BE2C (cell line): ENCODE measurements at regions not wholly inside any gene's neighbourhood (a gene's known extent, or its start where the extent isn't known, plus 50 kb on each side); places are given as distances from the start of the nearest gene placed in this dataset.

Experiments
- DNase-seq: peaks from one replicate; pipeline ENCODE4 v3.0.0-alpha.2; 2020
- H3K27me3 ChIP-seq: fragments of 250-450 bp; sonication (Bioruptor Pico); 2 replicates; pipeline ENCODE4 v1.5.1; 2020; ENCODE audit warnings: mild to moderate bottlenecking
- H3K36me3 ChIP-seq: fragments of 250-450 bp; sonication (Bioruptor Pico); 2 replicates; pipeline ENCODE4 v1.5.1; 2020; ENCODE audit warnings: mild to moderate bottlenecking
- H3K4me1 ChIP-seq: fragments of 250-450 bp; sonication (Bioruptor Pico); 2 replicates; pipeline ENCODE4 v1.5.1; 2020
- H3K4me3 ChIP-seq: 2 replicates; pipeline ENCODE4 v1.5.1; 2011; ENCODE audit warnings: low read depth, low read length
- H3K9me3 ChIP-seq: fragments of 250-450 bp; sonication (Bioruptor Pico); 2 replicates; pipeline ENCODE4 v1.5.1; 2020
- TF ChIP-seq, protein P1 (sequence below): IDR thresholded peaks from 2 replicates; pipeline ENCODE4 v1.5.1; 2012; ENCODE audit warnings: mild to moderate bottlenecking, low read depth, low read length

DNA sequence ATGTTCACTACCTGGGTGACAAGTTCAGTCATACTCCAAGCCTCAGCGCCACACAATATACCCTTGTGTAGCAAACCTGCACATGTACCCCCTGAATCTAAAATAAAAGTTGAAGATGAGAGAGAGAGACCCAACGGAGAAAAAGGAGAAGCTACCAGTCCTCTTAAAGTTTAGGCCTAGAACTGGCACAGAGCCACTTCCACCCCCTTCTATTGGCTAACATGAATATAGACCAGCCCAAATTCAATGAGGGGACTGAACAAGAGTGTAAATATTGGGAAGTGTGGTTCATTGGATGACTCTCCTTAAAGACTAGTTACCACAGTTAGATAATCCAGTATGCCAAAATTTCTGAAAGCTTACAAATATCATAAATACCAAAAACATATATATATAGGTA lies 139.9 kb upstream of the ATP1B1 start:
- Histone ChIP-seq H3K27me3 (no peaks in the 10 kb centered on the region), H3K36me3 (no peaks in the 10 kb centered on the region), H3K4me1 (no peaks in the 10 kb centered on the region), H3K4me3 (no peak overlapping the region), H3K9me3 (no peaks in the 10 kb centered on the region)
- DNase-seq = no peak
- TF ChIP-seq, protein P1, sequence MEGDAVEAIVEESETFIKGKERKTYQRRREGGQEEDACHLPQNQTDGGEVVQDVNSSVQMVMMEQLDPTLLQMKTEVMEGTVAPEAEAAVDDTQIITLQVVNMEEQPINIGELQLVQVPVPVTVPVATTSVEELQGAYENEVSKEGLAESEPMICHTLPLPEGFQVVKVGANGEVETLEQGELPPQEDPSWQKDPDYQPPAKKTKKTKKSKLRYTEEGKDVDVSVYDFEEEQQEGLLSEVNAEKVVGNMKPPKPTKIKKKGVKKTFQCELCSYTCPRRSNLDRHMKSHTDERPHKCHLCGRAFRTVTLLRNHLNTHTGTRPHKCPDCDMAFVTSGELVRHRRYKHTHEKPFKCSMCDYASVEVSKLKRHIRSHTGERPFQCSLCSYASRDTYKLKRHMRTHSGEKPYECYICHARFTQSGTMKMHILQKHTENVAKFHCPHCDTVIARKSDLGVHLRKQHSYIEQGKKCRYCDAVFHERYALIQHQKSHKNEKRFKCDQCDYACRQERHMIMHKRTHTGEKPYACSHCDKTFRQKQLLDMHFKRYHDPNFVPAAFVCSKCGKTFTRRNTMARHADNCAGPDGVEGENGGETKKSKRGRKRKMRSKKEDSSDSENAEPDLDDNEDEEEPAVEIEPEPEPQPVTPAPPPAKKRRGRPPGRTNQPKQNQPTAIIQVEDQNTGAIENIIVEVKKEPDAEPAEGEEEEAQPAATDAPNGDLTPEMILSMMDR = no peak

DNA sequence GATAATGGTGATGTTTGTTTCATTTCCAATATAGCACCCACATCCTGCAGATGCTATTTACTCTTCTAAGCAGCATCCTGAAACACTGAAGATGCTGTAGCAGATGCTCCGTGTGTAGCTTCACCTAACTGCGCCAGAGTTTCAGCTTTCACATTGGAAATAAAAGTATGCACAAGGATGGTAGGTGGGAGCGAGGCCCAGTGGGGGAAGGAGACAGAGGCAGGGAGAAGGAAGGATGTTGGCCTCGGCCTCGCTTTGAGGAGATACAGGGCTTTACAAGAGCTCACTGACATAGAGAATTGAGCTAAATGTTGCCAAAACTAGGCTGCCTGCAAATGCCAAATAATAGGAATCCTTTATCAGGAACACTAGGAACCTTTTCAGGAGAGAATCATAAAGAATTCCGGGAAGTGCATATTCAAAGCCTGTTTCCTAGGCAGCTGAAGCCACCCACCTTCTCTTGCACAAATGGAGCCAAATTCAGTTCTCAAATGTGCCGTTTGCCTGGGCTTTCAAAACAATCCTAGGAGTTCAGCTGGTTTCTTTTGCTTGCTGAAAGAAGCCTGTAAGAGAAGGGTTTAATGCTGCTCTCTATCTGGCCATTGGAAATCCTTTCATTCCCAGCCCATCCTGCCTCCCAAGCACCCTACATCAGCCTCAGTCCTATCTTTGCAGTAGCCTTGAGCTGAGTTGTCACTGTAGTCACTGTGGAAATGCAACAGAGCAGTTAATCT lies 135.4 kb upstream of the ATP1B1 start:
- H3K27me3 ChIP-seq = no peaks in the 10 kb centered on the region
- TF ChIP-seq, protein P1 = no peak
- peaks cover 3% of the 10 kb centered on the region for H3K4me1 ChIP-seq
- no peak for DNase-seq
- H3K9me3 ChIP-seq = no peaks in the 10 kb centered on the region
- H3K4me3 ChIP-seq = no peak overlapping the region
- H3K36me3 ChIP-seq = no peaks in the 10 kb centered on the region

GRCh38 chr1:168972225-168972624 lies 134.3 kb upstream of the ATP1B1 start:
- H3K4me1 ChIP-seq = peaks cover 9% of the 10 kb centered on the region
- no peak overlapping the region for H3K4me3 ChIP-seq
- no peak for DNase-seq
- TF ChIP-seq, protein P1 = no peak
- no peaks in the 10 kb centered on the region for H3K9me3 ChIP-seq
- no peaks in the 10 kb centered on the region for H3K27me3 ChIP-seq
- H3K36me3 ChIP-seq = no peaks in the 10 kb centered on the region

- H3K4me1 ChIP-seq = peaks cover 12% of the 10 kb centered on the region
- no peak for DNase-seq
- no peak overlapping the region for H3K4me3 ChIP-seq
Measured at GRCh38 chr1:168972887-168973286, 133.6 kb upstream of the ATP1B1 start.

DNA sequence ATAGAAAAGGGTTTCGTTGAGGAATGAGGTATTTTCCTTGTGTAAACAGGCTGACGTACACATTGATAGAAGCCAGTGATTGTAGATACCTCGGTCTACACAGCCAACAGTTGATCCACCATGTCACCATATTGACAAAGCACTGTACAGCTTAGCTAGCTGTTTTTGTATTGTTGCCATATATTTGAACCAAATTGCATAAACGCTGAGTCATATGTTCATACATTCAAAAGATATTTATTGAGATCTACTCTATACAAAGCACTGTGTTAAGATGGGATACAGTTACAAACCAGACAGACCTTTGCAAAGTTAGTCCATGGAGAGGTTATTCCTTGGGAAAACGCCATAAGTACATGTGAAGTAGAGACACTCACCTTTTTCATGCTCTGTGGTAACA lies 132.4 kb upstream of the ATP1B1 start:
- H3K4me1 ChIP-seq = peaks cover 12% of the 10 kb centered on the region
- DNase-seq = no peak

More at GRCh38 chr1:168972887-168973286, 133.6 kb upstream of the ATP1B1 start:
- H3K9me3 ChIP-seq = no peaks in the 10 kb centered on the region
- TF ChIP-seq, protein P1 = no peak
- no peaks in the 10 kb centered on the region for H3K36me3 ChIP-seq
- no peaks in the 10 kb centered on the region for H3K27me3 ChIP-seq

DNA sequence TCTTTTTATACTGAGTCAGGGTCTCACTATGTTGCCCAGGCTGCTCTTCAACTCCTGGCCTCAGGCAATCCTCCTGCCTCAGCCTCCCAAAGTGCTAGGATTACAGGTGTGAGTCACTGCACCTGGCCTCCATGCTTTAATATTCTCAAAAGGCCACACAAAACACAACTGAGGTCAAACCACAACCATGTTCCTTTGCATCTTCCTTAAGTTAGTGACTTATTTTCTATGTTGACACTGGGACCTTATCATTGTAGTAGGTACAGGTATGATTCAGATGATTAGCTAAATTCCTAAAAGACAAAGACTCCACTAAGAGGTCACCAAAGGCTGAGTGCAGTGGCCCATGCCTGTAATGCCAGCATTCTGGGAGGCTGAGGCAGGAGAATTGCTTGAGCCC lies 131.9 kb upstream of the ATP1B1 start:
- no peaks in the 10 kb centered on the region for H3K36me3 ChIP-seq
- H3K4me1 ChIP-seq = peaks cover 12% of the 10 kb centered on the region
- TF ChIP-seq, protein P1 = no peak
- H3K4me3 ChIP-seq = no peak overlapping the region
- no peaks in the 10 kb centered on the region for H3K27me3 ChIP-seq
- H3K9me3 ChIP-seq = no peaks in the 10 kb centered on the region
- no peak for DNase-seq

More for the DNA sequence above, 132.4 kb upstream of the ATP1B1 start:
- Histone ChIP-seq H3K4me3 (no peak overlapping the region), H3K27me3 (no peaks in the 10 kb centered on the region), H3K36me3 (no peaks in the 10 kb centered on the region), H3K9me3 (no peaks in the 10 kb centered on the region)
- TF ChIP-seq, protein P1 = no peak
